ENCODE measurements at regions not wholly inside any gene's neighbourhood (a gene's known extent, or its start where the extent isn't known, plus 50 kb on each side); places are given as distances from the start of the nearest gene placed in this dataset.

DNA sequence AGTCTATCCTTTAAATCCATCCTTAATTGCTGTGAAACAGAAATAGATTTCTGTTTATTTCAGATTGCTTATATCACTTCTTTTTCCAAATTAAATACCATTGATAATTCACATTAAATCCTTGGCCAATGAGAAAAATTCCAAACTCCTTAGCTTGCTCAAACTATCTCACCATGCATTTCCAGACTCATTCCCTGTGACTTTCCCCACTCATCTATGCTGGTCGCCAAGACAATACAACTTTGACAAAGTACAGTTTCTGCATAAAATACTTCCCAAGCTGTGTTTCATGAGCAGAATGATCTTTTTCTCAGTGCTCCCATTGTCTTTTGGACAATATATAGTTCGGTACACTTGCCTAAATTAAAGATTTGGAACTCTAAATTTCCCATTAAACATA is 575.6 kb downstream of the CPS1 start:
- TF ChIP-seq, protein P1, sequence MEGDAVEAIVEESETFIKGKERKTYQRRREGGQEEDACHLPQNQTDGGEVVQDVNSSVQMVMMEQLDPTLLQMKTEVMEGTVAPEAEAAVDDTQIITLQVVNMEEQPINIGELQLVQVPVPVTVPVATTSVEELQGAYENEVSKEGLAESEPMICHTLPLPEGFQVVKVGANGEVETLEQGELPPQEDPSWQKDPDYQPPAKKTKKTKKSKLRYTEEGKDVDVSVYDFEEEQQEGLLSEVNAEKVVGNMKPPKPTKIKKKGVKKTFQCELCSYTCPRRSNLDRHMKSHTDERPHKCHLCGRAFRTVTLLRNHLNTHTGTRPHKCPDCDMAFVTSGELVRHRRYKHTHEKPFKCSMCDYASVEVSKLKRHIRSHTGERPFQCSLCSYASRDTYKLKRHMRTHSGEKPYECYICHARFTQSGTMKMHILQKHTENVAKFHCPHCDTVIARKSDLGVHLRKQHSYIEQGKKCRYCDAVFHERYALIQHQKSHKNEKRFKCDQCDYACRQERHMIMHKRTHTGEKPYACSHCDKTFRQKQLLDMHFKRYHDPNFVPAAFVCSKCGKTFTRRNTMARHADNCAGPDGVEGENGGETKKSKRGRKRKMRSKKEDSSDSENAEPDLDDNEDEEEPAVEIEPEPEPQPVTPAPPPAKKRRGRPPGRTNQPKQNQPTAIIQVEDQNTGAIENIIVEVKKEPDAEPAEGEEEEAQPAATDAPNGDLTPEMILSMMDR (conservative IDR thresholded peaks at IDR 0.05; ENCODE audit: low read length): no peak
- TF ChIP-seq EZH2phosphoT487 (IDR thresholded peaks at IDR 0.05; ENCODE audit: borderline replicate concordance, low read depth, low read length): no peak
